BLaER1 (cell line): ENCODE measurements at regions not wholly inside any gene's neighbourhood (a gene's known extent, or its start where the extent isn't known, plus 50 kb on each side); places are given as distances from the start of the nearest gene placed in this dataset.
A peak's percentile ranks its signal among the peaks of the same experiment; 100 is the strongest.
"Not testable (repeated sequence)": the region's sequence is repeated elsewhere in the genome, so short reads cannot be mapped to it uniquely, and the experiment has no call there.

Experiments used
- H3K27ac ChIP-seq: shearing (Covaris generic); formaldehyde crosslinking; 2 replicates; pipeline ENCODE4 v1.8.1; 2022
- H3K27me3 ChIP-seq: shearing (Covaris generic); formaldehyde crosslinking; 2 replicates; pipeline ENCODE4 v1.8.1; 2022
- H3K36me3 ChIP-seq: shearing (Covaris generic); formaldehyde crosslinking; 2 replicates; pipeline ENCODE4 v1.8.1; 2022
- H3K4me1 ChIP-seq: shearing (Covaris generic); formaldehyde crosslinking; 2 replicates; pipeline ENCODE4 v1.8.1; 2022
- H3K4me2 ChIP-seq: shearing (Covaris generic); formaldehyde crosslinking; 2 replicates; pipeline ENCODE4 v1.8.1; 2022
- H3K4me3 ChIP-seq: shearing (Covaris generic); formaldehyde crosslinking; 2 replicates; pipeline ENCODE4 v1.8.1; 2022
- H3K9ac ChIP-seq: shearing (Covaris generic); formaldehyde crosslinking; 2 replicates; pipeline ENCODE4 v1.8.1; 2022
- H3K9me3 ChIP-seq: shearing (Covaris generic); formaldehyde crosslinking; 2 replicates; pipeline ENCODE4 v1.8.1; 2022
- H4K20me1 ChIP-seq: shearing (Covaris generic); formaldehyde crosslinking; 2 replicates; pipeline ENCODE4 v1.8.1; 2022
- Cebpa-rat ChIP-seq: shearing (Covaris generic); IDR thresholded peaks from 2 replicates; pipeline ENCODE4 v1.8.1; 2022

- TF ChIP-seq Cebpa-rat, result no peak
- Histone ChIP-seq H3K9ac (no peak overlapping the region), H3K9me3 (no peaks in the 10 kb centered on the region), H3K27ac (no peak overlapping the region), H3K4me3 (no peak overlapping the region), H3K27me3 (no peaks in the 10 kb centered on the region), H3K4me1 (no peaks in the 10 kb centered on the region), H3K4me2 (no peak overlapping the region), H4K20me1 (no peaks in the 10 kb centered on the region), H3K36me3 (peaks cover 8% of the 10 kb centered on the region; the same call in 1 of the 2 replicates)
Measured at GRCh38 chr1:245010018-245010614, 144.7 kb upstream of the KIF26B start.

- no peak overlapping the region for H3K4me3 ChIP-seq
- no peak for TF ChIP-seq Cebpa-rat
- H3K9ac ChIP-seq, result no peak overlapping the region
- no peaks in the 10 kb centered on the region for H4K20me1 ChIP-seq
- no peak overlapping the region for H3K4me2 ChIP-seq
- H3K4me1 ChIP-seq, result no peaks in the 10 kb centered on the region
- no peaks in the 10 kb centered on the region for H3K9me3 ChIP-seq
- peaks cover 8% of the 10 kb centered on the region; the same call in 1 of the 2 replicates for H3K36me3 ChIP-seq
- H3K27ac ChIP-seq, result no peak overlapping the region
- no peaks in the 10 kb centered on the region for H3K27me3 ChIP-seq
Measured at GRCh38 chr1:245008761-245009160, 144.4 kb upstream of the HNRNPU start.

- no peak overlapping the region for H3K4me2 ChIP-seq
- no peaks in the 10 kb centered on the region for H4K20me1 ChIP-seq
- H3K36me3 ChIP-seq, result peaks cover 8% of the 10 kb centered on the region; the same call in 1 of the 2 replicates
- no peak for TF ChIP-seq Cebpa-rat
- no peak overlapping the region for H3K27ac ChIP-seq
- no peaks in the 10 kb centered on the region for H3K9me3 ChIP-seq
- no peak overlapping the region for H3K9ac ChIP-seq
- H3K27me3 ChIP-seq, result no peaks in the 10 kb centered on the region
- no peak overlapping the region for H3K4me3 ChIP-seq
- H3K4me1 ChIP-seq, result 0 out of 2 replicates have a peak, but pooled peaks cover 4% of the 10 kb centered on the region
Measured at GRCh38 chr1:245007852-245008251, 143.5 kb upstream of the HNRNPU start.

GRCh38 chr1:245003246-245003645 lies 138.9 kb upstream of the HNRNPU start:
- Histone ChIP-seq H3K4me2 (no peak overlapping the region), H3K9ac (no peak overlapping the region), H4K20me1 (no peaks in the 10 kb centered on the region), H3K36me3 (0 out of 2 replicates have a peak, but pooled peaks cover 3% of the 10 kb centered on the region), H3K4me1 (peaks cover 25% of the 10 kb centered on the region), H3K27ac (no peak overlapping the region), H3K27me3 (no peaks in the 10 kb centered on the region), H3K9me3 (no peaks in the 10 kb centered on the region), H3K4me3 (no peak overlapping the region)
- no peak for TF ChIP-seq Cebpa-rat

GRCh38 chr1:245001252-245001651 lies 136.9 kb upstream of the HNRNPU start:
- peak overlapping the region; percentile 39; the same call in 1 of the 2 replicates for H3K27ac ChIP-seq
- H3K27me3 ChIP-seq, result no peaks in the 10 kb centered on the region
- H3K4me2 ChIP-seq, result peak overlapping the region; percentile 49
- H3K4me3 ChIP-seq, result no peak overlapping the region
- peaks cover 25% of the 10 kb centered on the region for H3K4me1 ChIP-seq
- no peaks in the 10 kb centered on the region for H4K20me1 ChIP-seq
- no peak for TF ChIP-seq Cebpa-rat
- H3K36me3 ChIP-seq, result peaks cover 8% of the 10 kb centered on the region; the same call in 1 of the 2 replicates
- H3K9ac ChIP-seq, result no peak overlapping the region
- peaks cover 2% of the 10 kb centered on the region; the same call in 1 of the 2 replicates for H3K9me3 ChIP-seq

GRCh38 chr1:245000872-245001188 lies 136.5 kb upstream of the HNRNPU start:
- peak overlapping the region; percentile 49 for H3K4me2 ChIP-seq
- H3K4me1 ChIP-seq, result peaks cover 25% of the 10 kb centered on the region
- TF ChIP-seq Cebpa-rat, result no peak
- no peak overlapping the region for H3K9ac ChIP-seq
- peaks cover 12% of the 10 kb centered on the region; the same call in 1 of the 2 replicates for H3K36me3 ChIP-seq
- H3K9me3 ChIP-seq, result peaks cover 5% of the 10 kb centered on the region; the same call in 1 of the 2 replicates
- no peak overlapping the region for H3K4me3 ChIP-seq
- H3K27me3 ChIP-seq, result no peaks in the 10 kb centered on the region
- no peak overlapping the region for H3K27ac ChIP-seq
- no peaks in the 10 kb centered on the region for H4K20me1 ChIP-seq

- Histone ChIP-seq H3K4me1 (peaks cover 25% of the 10 kb centered on the region), H3K9me3 (peaks cover 11% of the 10 kb centered on the region; the same call in 1 of the 2 replicates)
- not testable (repeated sequence) for H4K20me1 ChIP-seq
Measured at GRCh38 chr1:244999644-245000043, 135.3 kb upstream of the HNRNPU start.

GRCh38 chr1:244998717-244999346 lies 134.5 kb upstream of the HNRNPU start:
- Histone ChIP-seq H3K27ac (no peak overlapping the region), H3K36me3 (peaks cover 26% of the 10 kb centered on the region; the same call in 1 of the 2 replicates), H3K9me3 (peaks cover 11% of the 10 kb centered on the region; the same call in 1 of the 2 replicates), H3K4me3 (no peak overlapping the region), H3K9ac (no peak overlapping the region), H3K4me2 (no peak overlapping the region), H3K4me1 (peaks cover 25% of the 10 kb centered on the region), H4K20me1 (no peaks in the 10 kb centered on the region), H3K27me3 (no peaks in the 10 kb centered on the region)
- TF ChIP-seq Cebpa-rat, result no peak

More at GRCh38 chr1:244999644-245000043, 135.3 kb upstream of the HNRNPU start:
- not testable (repeated sequence) for H3K27me3 ChIP-seq, H3K4me3 ChIP-seq, H3K9ac ChIP-seq, H3K27ac ChIP-seq, H3K4me2 ChIP-seq
- H3K36me3 ChIP-seq, result peaks cover 24% of the 10 kb centered on the region; the same call in 1 of the 2 replicates

GRCh38 chr1:244995602-244996400 lies 131.5 kb upstream of the HNRNPU start:
- Histone ChIP-seq H3K27me3 (no peaks in the 10 kb centered on the region), H3K36me3 (peaks cover 31% of the 10 kb centered on the region), H4K20me1 (no peaks in the 10 kb centered on the region), H3K9ac (no peak overlapping the region), H3K4me1 (peaks cover 13% of the 10 kb centered on the region), H3K4me3 (no peak overlapping the region), H3K27ac (no peak overlapping the region), H3K4me2 (no peak overlapping the region), H3K9me3 (peaks cover 18% of the 10 kb centered on the region)
- no peak for TF ChIP-seq Cebpa-rat

GRCh38 chr1:244992833-244993232 lies 128.5 kb upstream of the HNRNPU start:
- H3K9me3 ChIP-seq, result peaks cover 25% of the 10 kb centered on the region
- H3K4me1 ChIP-seq, result no peaks in the 10 kb centered on the region
- peaks cover 39% of the 10 kb centered on the region for H3K36me3 ChIP-seq
- no peaks in the 10 kb centered on the region for H3K27me3 ChIP-seq
- TF ChIP-seq Cebpa-rat, result no peak
- H3K4me3 ChIP-seq, result no peak overlapping the region
- H4K20me1 ChIP-seq, result no peaks in the 10 kb centered on the region
- H3K9ac ChIP-seq, result no peak overlapping the region
- no peak overlapping the region for H3K27ac ChIP-seq
- H3K4me2 ChIP-seq, result no peak overlapping the region
